DMS79 (cell line): ENCODE measurements at regions not wholly inside any gene's neighbourhood (a gene's known extent, or its start where the extent isn't known, plus 50 kb on each side); places are given as distances from the start of the nearest gene placed in this dataset.

ENCODE experiments used
- DNase-seq: peaks from one replicate; lab custom pipeline; 2025; lab: John Stamatoyannopoulos, UW

DNA sequence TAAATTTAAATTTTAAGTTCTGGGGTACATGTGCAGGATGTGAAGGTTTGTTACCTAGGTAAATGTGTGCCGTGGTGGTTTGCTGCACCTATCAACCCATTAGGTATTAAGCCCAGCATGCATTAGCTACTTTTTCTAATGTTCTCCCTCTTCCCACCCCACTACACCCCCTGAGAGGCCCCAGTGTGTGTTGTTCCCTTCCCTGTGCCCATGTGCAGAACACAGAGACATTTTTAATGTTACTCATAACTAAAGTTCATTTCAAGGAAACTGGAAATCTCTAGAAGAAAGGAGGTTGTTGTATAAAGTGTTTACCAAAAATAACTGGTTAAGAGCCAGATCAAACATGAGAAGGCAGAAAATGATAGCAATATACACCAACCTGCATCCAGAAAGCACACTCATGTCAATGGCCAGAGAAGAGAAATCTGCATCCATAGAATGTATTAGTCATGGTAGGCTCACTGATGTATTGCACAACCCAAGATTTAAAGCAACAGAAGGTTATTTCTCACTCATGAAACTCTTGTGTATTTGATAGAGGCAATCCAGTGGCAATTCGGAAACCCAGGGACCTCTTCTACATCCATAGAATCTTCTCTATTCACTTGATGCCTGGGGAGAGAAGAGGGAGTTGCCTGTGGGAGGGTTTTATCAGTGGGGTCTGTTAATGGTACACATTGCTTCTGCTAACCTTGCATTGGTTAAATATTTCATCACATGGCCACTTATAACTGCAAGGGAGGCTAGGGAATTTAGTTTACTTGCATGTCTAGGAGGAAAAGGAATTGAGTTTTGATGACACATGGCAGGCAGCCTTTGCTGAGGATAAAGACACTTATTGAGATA lies 321.9 kb upstream of the RASGRP1 start:
- DNase-seq = no peak

DNA sequence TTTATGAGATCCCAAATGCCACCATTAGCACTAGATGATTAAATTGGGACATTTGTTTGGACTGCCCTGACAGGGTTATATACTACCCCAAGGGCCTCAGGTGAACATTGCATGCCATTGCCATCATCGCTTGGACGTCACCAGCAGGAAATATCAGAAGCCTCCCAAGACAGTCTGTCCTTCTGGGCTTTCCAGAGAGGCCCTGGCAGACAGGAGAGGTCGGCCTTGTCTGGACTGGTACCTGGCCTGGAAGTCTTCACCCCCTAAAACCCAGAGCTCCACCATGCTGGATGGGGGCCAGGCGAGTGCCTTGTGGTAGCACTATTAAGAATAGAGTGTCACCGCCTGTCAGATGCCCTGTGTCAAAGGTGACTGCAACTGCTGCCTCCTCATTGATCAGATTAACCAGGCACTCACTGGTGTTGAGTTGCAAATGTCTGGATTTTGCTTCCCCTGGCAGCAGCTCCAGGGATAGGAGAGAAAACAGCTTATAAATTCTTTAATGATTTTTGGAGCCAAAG lies 324.1 kb upstream of the RASGRP1 start:
- no peak for DNase-seq

DNA sequence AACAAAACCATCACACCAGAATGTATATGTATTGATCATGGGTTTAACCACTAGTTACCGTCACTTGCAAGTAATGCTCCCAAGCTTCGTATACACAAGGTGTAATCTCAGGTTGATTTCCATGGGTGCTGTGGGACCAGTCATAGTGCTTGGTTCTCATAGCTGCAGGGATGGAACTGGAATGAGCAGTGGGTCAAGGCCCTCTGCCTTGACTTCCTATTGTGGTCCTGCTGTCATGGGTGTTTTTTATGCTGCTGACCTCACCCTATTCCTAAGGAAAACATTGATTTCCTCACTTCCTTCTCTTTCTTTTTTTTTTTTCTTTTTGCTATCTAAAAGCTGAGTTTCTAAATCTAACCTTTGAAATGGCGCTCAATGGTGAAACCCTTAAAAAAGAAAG lies 325.6 kb upstream of the RASGRP1 start:
- DNase-seq = no peak

DNA sequence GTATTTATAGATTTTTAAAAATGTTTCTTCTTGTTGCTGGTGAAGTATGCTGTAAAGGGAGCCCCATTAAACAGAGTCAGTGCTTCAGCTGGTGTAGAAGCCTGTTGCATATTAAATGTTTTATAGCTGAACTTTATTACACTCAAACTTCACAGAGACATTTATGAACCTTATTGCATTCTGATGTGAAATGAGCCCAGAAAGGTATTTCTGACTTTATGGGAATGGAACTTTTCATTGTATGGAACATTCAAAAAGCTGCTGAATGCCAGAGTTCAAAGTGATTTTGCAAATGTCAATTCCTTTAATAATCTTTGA lies 329.3 kb upstream of the RASGRP1 start:
- no peak for DNase-seq

DNA sequence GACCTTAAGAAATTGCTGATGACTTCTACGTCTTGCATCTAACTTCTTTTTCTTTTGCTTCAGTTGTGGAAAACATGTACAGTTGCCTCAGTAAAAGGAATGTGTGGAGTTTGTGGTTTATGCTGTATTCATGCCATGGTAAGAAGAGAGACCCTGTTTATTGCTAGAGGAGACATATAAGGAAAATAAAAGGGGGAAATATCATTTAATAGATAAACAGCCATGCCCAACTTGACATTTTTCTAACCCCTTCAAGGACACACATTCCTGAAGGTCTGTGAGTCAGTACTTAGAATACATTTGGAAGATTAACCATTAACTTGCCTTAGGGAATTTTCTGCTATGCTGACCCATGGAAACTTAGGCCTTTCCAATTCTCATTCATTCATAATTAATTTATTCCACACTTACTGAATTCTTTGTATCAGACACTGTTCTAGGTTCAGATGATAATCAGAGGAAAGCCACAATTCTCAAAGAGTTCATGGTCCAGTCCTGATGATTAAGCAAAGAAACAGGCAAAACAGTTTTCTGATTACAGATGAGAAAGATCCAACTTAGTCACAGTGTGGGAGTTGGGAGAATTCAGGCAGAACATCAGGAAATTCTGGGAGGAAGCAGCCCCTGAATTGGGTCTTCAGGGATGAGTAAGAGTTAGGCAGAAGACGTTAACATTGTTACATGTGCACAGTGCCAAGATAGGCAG lies 329.8 kb upstream of the RASGRP1 start:
- no peak for DNase-seq

DNA sequence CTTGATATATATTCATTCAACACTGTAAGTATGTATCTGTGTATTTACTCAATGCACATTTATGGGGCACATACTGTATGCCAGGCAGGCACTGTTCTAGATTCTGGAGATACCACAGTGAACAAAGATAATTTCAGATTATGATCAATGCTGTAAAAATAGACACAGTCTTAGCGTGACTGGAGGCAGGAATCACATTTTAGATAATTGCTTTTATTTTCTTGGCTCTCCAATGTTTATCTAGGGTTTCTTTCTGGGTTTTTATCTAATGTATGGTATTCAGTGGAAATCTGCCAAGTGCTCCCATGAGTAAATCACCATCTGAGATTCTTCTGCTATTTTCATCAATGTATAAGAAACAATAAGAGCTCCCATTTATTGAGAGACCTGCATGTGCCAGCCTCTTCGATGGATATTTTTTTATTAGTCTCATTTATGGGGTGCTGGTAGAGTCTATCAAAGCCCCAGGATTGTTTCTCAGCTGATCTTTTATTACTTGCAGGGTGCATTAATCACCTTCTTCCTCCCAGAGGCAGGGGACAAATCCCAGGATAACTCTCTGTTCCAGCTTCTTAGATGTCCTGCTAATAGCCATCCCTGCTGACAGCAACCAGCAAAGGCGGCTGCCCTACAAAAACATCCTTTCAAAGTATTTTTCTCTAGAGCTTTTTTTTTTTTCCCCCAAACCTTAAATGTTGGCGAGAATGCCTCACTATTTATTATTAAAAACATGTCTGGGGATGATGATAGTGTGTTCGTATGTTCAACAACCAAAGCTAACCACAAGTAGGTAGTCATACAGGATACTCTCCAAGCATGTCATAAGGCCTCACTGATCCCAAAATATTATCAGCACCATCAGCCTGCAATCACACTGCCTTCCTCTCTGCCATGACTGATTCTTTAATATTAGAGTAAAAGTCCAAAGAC lies 331.0 kb upstream of the RASGRP1 start:
- no peak for DNase-seq

DNA sequence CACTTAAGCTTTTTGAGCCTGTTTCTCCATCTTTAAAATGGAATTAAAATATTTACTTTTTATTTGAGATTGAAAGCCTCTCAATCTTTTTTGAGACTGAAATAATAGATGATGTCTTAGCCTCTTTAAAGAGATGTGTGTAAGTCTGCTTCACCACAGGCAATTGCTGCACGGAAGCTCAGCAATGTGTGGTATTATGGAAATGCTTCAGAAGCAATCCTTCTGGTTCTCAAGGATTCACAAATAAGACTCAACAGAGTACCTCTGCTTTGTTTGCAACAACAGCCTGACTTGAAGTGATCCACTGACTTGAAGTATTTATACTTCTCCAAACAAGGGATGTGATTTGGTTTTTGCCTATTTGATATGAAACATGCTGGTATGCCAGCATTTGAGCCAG lies 332.0 kb upstream of the RASGRP1 start:
- DNase-seq = no peak

DNA sequence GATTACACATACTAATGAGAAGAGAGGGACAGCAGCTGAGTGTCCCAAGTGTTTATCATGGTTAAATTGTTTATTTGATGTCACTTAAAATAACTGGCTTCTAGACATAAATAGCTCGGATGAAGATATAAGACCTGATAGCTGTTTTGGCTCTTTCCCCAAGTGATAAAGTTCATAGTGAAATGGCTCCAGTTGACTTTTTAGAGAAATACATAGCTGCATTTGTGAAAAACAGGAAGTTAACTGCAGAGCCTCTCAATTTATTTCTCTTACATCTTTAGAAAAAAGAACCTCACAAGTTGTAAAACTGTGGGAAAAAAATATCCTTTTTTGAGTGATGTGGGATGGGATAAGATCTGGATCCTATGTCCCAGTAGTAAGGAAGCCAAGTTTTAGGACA lies 332.9 kb upstream of the RASGRP1 start:
- no peak for DNase-seq

DNA sequence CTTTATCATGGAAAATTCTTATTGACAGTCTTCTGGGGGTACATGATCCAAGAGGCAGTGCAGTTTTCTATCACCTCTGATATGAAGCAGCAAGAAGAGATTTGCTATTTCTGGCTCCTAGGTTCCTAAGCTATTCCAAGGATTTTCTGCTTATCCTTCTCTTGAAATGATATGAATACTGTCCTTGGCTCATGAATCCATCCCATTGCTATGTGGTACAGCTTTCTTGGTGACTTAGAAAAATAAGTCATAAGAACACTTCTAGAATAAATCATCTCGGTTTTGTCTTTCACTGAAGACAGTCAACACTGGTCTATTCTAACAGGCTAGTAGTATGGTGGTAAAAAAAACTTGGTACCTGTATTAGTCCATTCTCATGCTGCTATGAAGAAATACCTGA lies 333.6 kb upstream of the RASGRP1 start:
- no peak for DNase-seq

DNA sequence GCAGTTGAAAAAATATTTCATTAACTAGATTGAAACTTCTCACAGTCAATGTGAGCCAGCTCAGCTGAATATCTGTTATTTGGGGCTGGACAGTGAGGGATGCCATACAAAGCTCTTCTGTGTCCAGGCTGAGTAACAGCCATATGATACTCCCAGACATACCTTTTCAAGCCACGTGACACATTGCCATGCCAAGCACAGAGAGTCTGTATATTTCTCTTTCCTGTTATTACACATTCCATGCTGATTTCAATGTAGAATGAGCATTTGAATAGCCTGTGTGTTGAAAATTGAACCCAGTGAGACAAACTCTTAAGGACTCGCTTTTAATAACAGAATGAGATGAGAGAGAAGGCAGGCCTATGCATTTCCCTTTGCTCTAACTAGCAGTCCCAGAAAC lies 334.7 kb upstream of the RASGRP1 start:
- DNase-seq = no peak

DNA sequence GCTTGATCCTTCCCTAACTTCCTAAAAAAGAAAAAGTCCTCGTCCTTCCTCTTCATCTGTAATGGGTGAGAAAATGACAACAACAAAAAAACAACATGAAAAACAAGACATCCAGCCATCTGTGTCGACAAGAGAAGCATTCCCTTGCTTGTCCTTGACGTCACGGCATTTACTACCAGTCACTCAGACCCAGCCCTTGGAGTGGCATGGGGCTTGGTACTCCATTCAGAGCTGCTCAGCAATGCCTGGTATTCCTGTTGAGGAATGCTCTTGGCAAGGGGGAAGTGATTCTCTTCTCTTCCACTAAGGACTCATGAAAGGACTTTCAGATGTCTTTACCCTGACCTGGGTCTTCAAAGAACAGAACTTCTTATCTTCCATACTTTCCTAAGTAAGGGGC lies 339.7 kb upstream of the RASGRP1 start:
- no peak for DNase-seq

DNA sequence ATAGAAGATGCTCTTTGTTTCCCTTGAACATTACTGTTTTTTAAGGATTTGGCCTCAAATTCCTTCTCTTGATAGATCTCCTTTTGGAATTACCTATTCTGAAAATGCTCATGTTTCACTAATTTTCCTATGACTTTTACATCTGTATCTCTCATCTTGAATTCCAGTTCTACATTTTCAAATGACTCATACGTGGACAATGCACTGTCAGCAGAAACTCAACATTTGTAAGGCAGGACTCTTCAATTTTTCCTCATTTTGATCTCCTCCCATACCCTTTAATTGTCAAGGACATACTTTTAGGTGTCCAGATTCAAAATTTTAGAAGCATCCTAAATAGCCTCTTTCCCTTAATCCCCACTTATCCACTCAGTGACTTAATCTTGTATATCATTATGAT lies 341.0 kb upstream of the RASGRP1 start:
- DNase-seq = no peak

DNA sequence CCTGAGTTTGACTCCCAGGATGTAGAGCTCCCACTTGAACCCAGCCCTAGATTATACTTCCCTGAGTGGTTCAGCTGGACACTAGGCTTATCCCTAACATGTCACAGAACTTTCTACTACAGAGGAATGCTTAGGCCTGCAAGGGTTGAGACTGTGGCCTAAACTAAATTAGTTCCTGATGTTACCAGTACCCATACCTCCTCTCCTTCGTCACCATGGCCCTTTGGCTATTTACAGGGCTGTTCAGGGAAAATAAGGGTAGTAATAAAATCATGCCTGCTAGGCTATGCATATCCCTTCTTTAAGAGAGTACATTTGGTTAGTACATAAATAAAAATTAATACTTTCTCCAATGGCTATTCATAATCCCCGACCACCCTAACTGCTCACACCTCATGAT lies 356.4 kb upstream of the RASGRP1 start:
- no peak for DNase-seq

DNA sequence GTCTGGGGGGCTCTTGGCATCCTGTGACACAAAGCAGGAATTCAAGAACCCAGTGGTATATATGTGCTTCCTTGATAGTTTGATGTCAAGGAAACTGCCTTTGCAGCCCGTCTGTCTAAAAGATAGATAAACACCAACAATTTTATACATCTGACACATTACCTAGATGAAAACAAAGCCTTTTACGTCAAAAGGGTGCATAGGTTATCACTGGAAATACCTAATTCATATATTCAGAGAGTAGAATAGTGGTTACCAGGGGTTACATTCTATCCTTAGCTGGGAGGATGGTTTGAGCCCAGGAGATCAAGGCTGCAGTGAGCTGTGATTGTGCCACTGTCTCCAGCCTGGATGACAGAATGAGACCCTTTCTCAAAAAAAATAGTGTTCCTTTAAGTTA lies 356.9 kb upstream of the RASGRP1 start:
- DNase-seq = no peak

DNA sequence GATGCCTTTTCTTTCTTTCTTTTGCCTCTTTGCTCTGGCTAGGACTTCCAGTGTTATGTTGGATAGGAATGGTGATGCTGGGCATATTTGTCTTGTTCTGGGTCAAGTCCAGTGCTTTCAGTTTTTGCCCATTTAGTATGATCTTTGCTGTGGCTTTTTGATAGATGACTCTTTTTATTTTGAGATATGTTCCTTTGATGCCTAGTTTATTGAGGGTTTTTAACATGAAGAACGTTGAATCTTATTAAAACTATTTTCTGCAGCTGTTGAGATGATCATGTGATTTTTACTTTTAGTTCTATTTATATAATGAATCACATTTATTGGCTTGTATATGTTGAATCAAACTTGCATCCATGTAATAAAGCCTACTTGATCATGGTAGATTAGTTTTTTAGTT lies 363.8 kb upstream of the RASGRP1 start:
- no peak for DNase-seq

DNA sequence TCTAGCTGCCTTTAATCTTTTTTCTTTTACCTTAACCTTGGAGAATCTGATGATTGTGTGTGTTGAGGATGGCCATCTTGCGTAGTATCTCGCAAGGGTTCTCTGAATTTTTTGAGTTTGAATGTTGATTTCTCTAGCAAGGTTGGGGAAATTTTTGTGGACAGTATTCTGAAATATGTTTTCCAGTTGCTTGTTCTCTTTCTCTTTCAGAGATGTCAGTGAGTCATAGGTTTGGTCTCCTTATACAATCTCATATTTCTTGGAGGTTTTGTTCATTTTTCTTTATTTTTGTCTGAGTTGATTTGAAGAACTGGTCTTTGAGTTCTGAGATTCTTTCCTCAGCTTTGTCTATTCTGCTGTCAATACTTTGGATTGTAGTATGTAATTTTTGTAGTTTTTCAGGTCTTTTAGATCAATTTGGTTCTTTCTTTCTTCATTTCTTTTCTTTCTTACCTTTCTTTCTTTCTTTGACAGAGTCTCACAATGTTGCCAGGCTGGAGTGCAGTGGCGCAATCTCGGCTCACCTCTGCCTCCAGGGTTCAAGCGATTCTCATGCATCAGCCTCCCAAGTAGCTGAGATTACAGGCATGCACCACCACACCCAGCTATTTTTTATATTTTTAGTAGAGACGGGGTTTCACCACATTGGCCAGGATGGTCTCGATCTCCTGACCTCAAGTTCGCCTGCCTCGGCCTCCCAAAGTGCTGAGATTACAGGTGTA lies 366.4 kb upstream of the RASGRP1 start:
- DNase-seq = no peak

DNA sequence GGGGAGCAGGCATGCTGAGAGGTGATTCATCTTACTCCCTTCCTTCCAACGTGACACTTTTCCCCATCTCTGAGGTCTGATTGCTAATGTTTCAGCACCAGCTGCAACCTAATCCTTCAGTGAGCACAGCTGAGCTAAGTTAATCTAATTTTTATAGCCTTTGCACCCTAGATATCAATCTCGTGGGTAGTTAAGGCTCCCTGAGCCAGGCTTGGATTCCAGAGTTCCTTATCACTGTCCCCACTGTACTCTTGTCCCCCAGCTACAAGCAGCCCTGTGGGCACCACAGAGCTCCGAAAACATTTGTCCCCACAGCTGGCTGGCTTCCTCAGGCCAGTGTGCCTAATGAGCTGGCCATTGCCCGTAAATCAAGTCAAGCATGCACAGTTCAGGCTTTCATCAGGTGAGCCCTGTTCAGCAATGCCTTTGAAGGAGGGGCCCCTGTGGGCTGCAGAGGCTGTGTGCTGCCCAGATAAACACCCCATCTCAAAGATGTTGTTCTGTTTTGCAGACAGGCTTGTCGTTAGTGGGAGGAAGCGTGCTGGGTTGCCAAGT lies 376.9 kb upstream of the RASGRP1 start:
- DNase-seq = no peak

DNA sequence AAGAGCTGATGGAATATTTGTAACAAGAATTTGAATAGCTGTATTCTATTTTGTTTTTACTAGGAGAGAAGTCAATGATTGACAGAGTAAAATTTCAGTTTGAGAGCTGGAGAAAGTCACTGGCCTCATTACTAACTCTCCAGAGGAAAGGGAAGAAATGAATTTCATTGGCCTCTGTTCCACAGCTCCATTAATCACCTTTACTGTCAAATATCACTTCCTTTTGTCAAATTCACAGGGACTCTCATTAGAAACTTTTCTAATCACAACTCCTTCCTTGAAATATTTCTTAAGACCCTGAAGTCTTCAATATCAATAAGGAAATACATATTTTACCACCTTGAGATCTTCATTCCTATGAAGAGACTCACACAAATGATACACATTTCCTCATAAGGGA lies 379.9 kb upstream of the RASGRP1 start:
- DNase-seq = no peak

DNA sequence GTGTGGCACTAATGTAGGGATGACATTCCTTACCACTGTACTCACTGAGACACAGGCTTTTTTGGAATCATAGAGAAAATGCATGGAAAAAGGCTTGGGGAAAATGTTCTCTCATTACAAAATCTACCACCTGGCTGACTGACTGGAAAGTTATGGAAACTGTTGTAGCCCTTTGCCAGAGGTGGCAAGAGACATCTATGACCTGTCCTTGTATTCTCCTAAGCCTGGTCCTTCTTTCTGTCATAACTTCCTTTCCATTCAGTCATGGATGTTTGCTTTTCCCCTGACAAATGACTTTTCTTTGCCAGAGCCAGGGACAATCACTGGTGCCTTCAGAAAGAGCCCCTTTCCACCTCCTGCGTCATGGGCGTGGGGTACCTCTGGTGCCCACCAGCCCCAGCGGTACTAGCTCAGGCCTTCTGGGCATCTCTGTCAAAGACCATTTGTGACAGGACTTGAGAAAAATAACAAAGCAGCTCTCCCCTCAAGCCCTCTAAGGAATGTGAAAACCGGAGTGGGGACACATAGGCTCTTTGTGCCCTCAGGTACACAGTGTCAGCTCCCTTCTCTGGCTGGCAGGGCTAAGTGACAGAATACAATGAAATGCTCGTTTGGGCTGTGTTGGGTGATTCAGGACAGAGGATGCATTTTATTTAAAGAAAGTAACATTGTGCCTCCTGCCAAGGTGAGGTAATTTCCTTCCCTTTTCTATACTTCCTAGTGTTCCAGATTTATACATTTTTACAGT lies 381.1 kb upstream of the RASGRP1 start:
- no peak for DNase-seq

DNA sequence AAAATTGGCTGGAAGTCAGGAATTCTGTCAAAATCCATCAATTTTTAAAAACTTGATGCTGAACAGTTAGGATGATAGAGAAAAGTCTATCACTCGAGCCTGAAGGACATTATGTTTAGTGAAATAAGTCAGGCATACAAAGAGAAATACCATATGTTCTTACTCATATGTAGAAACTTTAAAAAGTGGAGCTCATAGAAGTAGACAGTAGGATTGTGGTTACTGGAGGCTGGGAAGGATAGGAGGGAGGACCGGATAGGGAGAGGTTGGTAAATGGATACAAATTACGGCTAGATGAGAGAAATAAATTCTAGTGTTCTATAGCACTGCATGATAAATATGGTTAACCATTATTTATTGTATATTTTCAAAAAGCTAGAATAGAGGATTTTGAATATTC lies 389.5 kb upstream of the RASGRP1 start:
- DNase-seq = no peak

DNA sequence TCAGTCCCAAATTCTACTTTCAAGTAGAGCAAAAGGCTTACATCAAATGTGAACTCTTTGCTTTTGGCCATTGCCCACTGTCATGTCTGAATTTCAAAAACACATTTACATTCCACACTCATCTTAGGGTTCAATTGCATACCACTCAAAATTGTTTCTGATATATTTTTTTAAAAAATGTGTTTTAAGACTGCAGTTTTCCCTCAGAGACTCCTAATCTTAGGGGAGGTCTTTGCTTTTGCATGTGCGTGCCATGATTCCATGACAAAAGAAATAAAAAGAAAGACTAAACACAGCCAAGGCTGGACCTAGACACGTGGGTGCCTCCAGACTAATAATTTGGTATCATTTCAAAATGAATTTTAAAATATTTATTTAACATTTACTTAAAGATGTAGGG lies 396.8 kb upstream of the RASGRP1 start:
- DNase-seq = no peak
